IMR-90 (cell line): ENCODE measurements at regions not wholly inside any gene's neighbourhood (a gene's known extent, or its start where the extent isn't known, plus 50 kb on each side); places are given as distances from the start of the nearest gene placed in this dataset.

Source experiments
- ATAC-seq: fragments of 200-7000 bp; cut with Tn5 transposase; 2 replicates; pipeline ENCODE4 v1.9.1; 2020; ENCODE audit warnings: low read depth, mild to moderate bottlenecking, moderate library complexity
- BruUV-seq: library from RNA; stranded (reverse); fragments of 400-500 nt; replicated peaks from 2 replicates; lab custom pipeline; 2021; lab: Mats Ljungman, UMichigan
- CTCF ChIA-PET: fragments of 300-600 bp; formaldehyde crosslinking; extraction: SDS; loops from one replicate; lab custom pipeline; 2021; ENCODE audit warnings: antibody characterized with exemption; lab: Yijun Ruan, JAX
- POLR2A ChIA-PET: fragments of 300-600 bp; sonication (Branson Sonifier 250); formaldehyde crosslinking; loops from one replicate; lab custom pipeline; 2022; ENCODE audit warnings: antibody characterized with exemption; ENCODE audit not compliant: unreplicated experiment; lab: Charles Lee
- DNase-seq: peaks from one replicate; pipeline ENCODE4 v3.0.0; 2013
- H2AFZ ChIP-seq: replicated peaks from 2 replicates; pipeline ENCODE3; 2013; ENCODE audit warnings: low read length, mild to moderate bottlenecking; ENCODE audit not compliant: poor library complexity
- H2AK5ac ChIP-seq: 2 replicates; pipeline ENCODE4 v1.6.1; 2013; ENCODE audit warnings: low read depth, low read length, inconsistent platforms
- H2AK9ac ChIP-seq: replicated peaks from 2 replicates; pipeline ENCODE3; 2013; ENCODE audit warnings: mild to moderate bottlenecking, low read depth, low read length, moderate library complexity; ENCODE audit not compliant: poor library complexity
- H2BK120ac ChIP-seq: 2 replicates; pipeline ENCODE4 v1.6.1; 2013; ENCODE audit warnings: low read depth, low read length, inconsistent platforms
- H2BK15ac ChIP-seq: 3 replicates; pipeline ENCODE4 v1.6.1; 2013; ENCODE audit warnings: low read depth, low read length, inconsistent platforms
- H2BK20ac ChIP-seq: 2 replicates; pipeline ENCODE4 v1.6.1; 2013; ENCODE audit warnings: low read depth, mild to moderate bottlenecking, inconsistent platforms, low read length, moderate library complexity
- H2BK5ac ChIP-seq: 2 replicates; pipeline ENCODE4 v1.6.1; 2013; ENCODE audit warnings: mild to moderate bottlenecking, low read depth, low read length, inconsistent platforms; ENCODE audit not compliant: poor library complexity, severe bottlenecking
- H3K14ac ChIP-seq: replicated peaks from 2 replicates; pipeline ENCODE4 v1.6.1; 2013; ENCODE audit warnings: low read depth, low read length, inconsistent platforms
- H3K18ac ChIP-seq: 2 replicates; pipeline ENCODE4 v1.6.1; 2013; ENCODE audit warnings: low read depth, low read length, control low read depth
- H3K23ac ChIP-seq: 2 replicates; pipeline ENCODE4 v1.6.1; 2013; ENCODE audit warnings: low read depth, low read length, inconsistent platforms
- H3K27ac ChIP-seq: 2 replicates; pipeline ENCODE4 v1.5.1; 2013; ENCODE audit warnings: mild to moderate bottlenecking, control low read depth, low read length; ENCODE audit not compliant: insufficient read depth
- H3K27me3 ChIP-seq: 2 replicates; pipeline ENCODE4 v1.6.1; 2013; ENCODE audit warnings: low read length; ENCODE audit not compliant: control insufficient read depth, insufficient read depth
- H3K36me3 ChIP-seq: 2 replicates; pipeline ENCODE4 v1.6.1; 2013; ENCODE audit warnings: low read length, mixed read lengths; ENCODE audit not compliant: control insufficient read depth, insufficient read depth
- H3K4ac ChIP-seq: 2 replicates; pipeline ENCODE4 v1.6.1; 2013; ENCODE audit warnings: low read depth, low read length, inconsistent platforms
- H3K4me1 ChIP-seq: 2 replicates; pipeline ENCODE4 v1.6.1; 2013; ENCODE audit warnings: low read length, mixed read lengths; ENCODE audit not compliant: control insufficient read depth, insufficient read depth
- H3K4me2 ChIP-seq: 2 replicates; pipeline ENCODE4 v1.6.1; 2013; ENCODE audit warnings: low read depth, mild to moderate bottlenecking, control low read depth, low read length, moderate library complexity
- H3K4me3 ChIP-seq: 2 replicates; pipeline ENCODE4 v1.5.1; 2013; ENCODE audit warnings: low read depth, mild to moderate bottlenecking, control low read depth, low read length, moderate library complexity; ENCODE audit not compliant: insufficient read depth
- H3K56ac ChIP-seq: 2 replicates; pipeline ENCODE4 v1.6.1; 2013; ENCODE audit warnings: low read length, inconsistent platforms; ENCODE audit not compliant: insufficient read depth; ENCODE audit errors: extremely low read depth
- H3K79me1 ChIP-seq, 2 experiments: 2 replicates each; pipeline ENCODE4 v1.6.1; 2013; ENCODE audit warnings: low read length in 2 of 2, inconsistent platforms in 1 of 2, low read depth in 1 of 2
- H3K9ac ChIP-seq: 2 replicates; pipeline ENCODE4 v1.6.1; 2013; ENCODE audit warnings: low read depth, low read length, control low read depth
- H3K9me1 ChIP-seq: 2 replicates; pipeline ENCODE4 v1.6.1; 2013; ENCODE audit warnings: low read length, inconsistent platforms; ENCODE audit not compliant: insufficient read depth
- H3K9me3 ChIP-seq: 2 replicates; pipeline ENCODE4 v1.6.1; 2013; ENCODE audit warnings: low read length; ENCODE audit not compliant: control insufficient read depth, insufficient read depth
- H4K20me1 ChIP-seq: 2 replicates; pipeline ENCODE4 v1.6.1; 2013; ENCODE audit warnings: low read length, inconsistent platforms; ENCODE audit not compliant: insufficient read depth
- H4K5ac ChIP-seq: 2 replicates; pipeline ENCODE4 v1.6.1; 2013; ENCODE audit warnings: mild to moderate bottlenecking, low read depth, low read length, control low read depth
- H4K8ac ChIP-seq, 2 experiments: 2 replicates each; pipeline ENCODE4 v1.6.1; 2013; ENCODE audit warnings: low read depth in 2 of 2, low read length in 2 of 2, control low read depth in 1 of 2, inconsistent platforms in 1 of 2
- H4K91ac ChIP-seq: 2 replicates; pipeline ENCODE4 v1.6.1; 2013; ENCODE audit warnings: low read depth, low read length, inconsistent platforms; ENCODE audit not compliant: insufficient read depth
- BHLHE40 ChIP-seq: fragments of 150-350 bp; IDR thresholded peaks from 2 replicates; pipeline ENCODE4 v1.6.1; 2016; ENCODE audit warnings: mild to moderate bottlenecking, low read depth, low read length
- FOS ChIP-seq: fragments of 150-350 bp; IDR thresholded peaks from 2 replicates; pipeline ENCODE4 v1.6.1; 2016; ENCODE audit warnings: low read depth, low read length
- MAFK ChIP-seq: IDR thresholded peaks from 2 replicates; pipeline ENCODE4 v1.6.1; 2012; ENCODE audit warnings: low read depth, low read length, improper control_type of control experiment
- NFE2L2 ChIP-seq: fragments of 150-350 bp; IDR thresholded peaks from 2 replicates; pipeline ENCODE4 v1.6.1; 2016; ENCODE audit warnings: low read depth, mild to moderate bottlenecking, low read length
- POLR2A ChIP-seq: IDR thresholded peaks from 2 replicates; pipeline ENCODE4 v1.6.1; 2012; ENCODE audit warnings: mild to moderate bottlenecking, low read depth, low read length
- RAD21 ChIP-seq: IDR thresholded peaks from 2 replicates; pipeline ENCODE4 v1.6.1; 2012; ENCODE audit warnings: low read length, improper control_type of control experiment
- RCOR1 ChIP-seq: IDR thresholded peaks from 2 replicates; pipeline ENCODE4 v1.6.1; 2012; ENCODE audit warnings: mild to moderate bottlenecking, low read length, improper control_type of control experiment; ENCODE audit not compliant: insufficient replicate concordance
- RFX5 ChIP-seq: IDR thresholded peaks from 2 replicates; pipeline ENCODE4 v1.8.0; 2012; ENCODE audit warnings: low read depth, mild to moderate bottlenecking, low read length, moderate library complexity
- SMC3 ChIP-seq: fragments of 150-350 bp; IDR thresholded peaks from 2 replicates; pipeline ENCODE4 v1.6.1; 2016; ENCODE audit warnings: low read depth, mild to moderate bottlenecking, antibody characterized with exemption, low read length, moderate library complexity
- WGBS, 2 experiments: methylation state at CpG; one replicate each; pipeline versions ENCODE4 v1.1.5 to v1.1.7; 2013; ENCODE audit warnings: missing lambda C conversion rate in 2 of 2; ENCODE audit not compliant: insufficient read length in 1 of 2; ENCODE audit errors: extremely low coverage in 2 of 2; 5-methylcytosine and 5-hydroxymethylcytosine counted together
- dilution Hi-C: fragments of 300-500 bp; cut with HindIII; formaldehyde crosslinking; loops from one replicate; pipeline ENCODE4 v1.14.3; 2018; ENCODE audit warnings: low sequenced_read_pairs; ENCODE audit not compliant: unreplicated experiment
- in situ Hi-C: fragments of 300-500 bp; cut with MboI; formaldehyde crosslinking; loops from 3 replicates; pipeline ENCODE4 v1.14.3; 2019; ENCODE audit warnings: low sequenced_read_pairs, inconsistent platforms, mixed read lengths
- intact Hi-C: fragments of 100-400 bp; cut with micrococcal nuclease; formaldehyde crosslinking; loops from 2 replicates; pipeline ENCODE4 v1.10.0; 2022
- TF ChIP-seq, protein P1 (sequence below): fragments of 150-350 bp; IDR thresholded peaks from 2 replicates; pipeline ENCODE4 v1.6.1; 2016; ENCODE audit warnings: low read depth, mild to moderate bottlenecking, low read length, moderate library complexity, borderline replicate concordance
- TF ChIP-seq, protein P2 (sequence below): fragments of 150-350 bp; IDR thresholded peaks from 2 replicates; pipeline ENCODE4 v1.6.1; 2017; ENCODE audit warnings: mild to moderate bottlenecking, antibody characterized with exemption, low read length, low read depth

DNA sequence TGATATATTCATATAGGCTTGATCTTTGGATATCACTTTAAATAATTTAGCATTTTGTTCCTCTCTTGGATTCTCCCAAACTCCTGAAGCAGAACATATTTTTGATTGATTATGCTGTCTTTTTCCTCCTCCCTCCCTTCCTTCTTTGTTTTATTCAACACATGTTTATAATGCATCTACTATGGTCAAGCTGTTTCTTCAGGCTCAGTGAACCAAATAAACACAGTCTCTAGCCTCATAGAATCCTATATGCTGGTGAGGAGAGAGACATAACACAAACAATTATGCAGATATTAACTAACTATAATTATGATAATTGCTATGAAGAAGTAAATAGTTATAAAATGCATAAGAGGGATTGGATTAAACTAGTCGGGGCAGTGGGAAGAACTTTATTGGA lies 1023.6 kb upstream of the RAG2 start:
- H3K36me3 ChIP-seq: no peaks in the 10 kb centered on the region
- no peak overlapping the region for H3K14ac ChIP-seq
- no peak overlapping the region for H2BK5ac ChIP-seq
- intact Hi-C loops: no loop called here
- H2BK120ac ChIP-seq: no peak overlapping the region
- no peak overlapping the region for H4K91ac ChIP-seq
- no peak overlapping the region for H3K9ac ChIP-seq
- no peak overlapping the region for H3K56ac ChIP-seq
- no peak overlapping the region for H2BK15ac ChIP-seq
- H3K27ac ChIP-seq: no peak overlapping the region
- ATAC-seq: no peak
- no peak overlapping the region for H2BK20ac ChIP-seq
- H3K4me3 ChIP-seq: no peak overlapping the region
- H3K27me3 ChIP-seq: no peaks in the 10 kb centered on the region
- no peak for DNase-seq
- H3K4me2 ChIP-seq: no peak overlapping the region
- H3K79me1 ChIP-seq: no peaks in the 10 kb centered on the region
- in situ Hi-C loops: no loop called here
- 44% methylated on average over 1 of the region's 1 CpG; no CpG with 5 or more reads in 1 of the 2 experiments for WGBS, 2 experiments
- H2AK5ac ChIP-seq: no peak overlapping the region
- no peak overlapping the region for H3K18ac ChIP-seq
- POLR2A ChIA-PET: no interaction called here
- dilution Hi-C loops: no loop called here
- H4K5ac ChIP-seq: no peak overlapping the region
- H3K9me3 ChIP-seq: no peaks in the 10 kb centered on the region
- H3K23ac ChIP-seq: no peak overlapping the region
- no TSS peak for BruUV-seq
- H2AFZ ChIP-seq: no peak overlapping the region
- H4K20me1 ChIP-seq: no peaks in the 10 kb centered on the region
- CTCF ChIA-PET: no interaction called here
- no peak overlapping the region for H2AK9ac ChIP-seq
- no peak overlapping the region for H3K4ac ChIP-seq
- TF ChIP-seq, protein P1, sequence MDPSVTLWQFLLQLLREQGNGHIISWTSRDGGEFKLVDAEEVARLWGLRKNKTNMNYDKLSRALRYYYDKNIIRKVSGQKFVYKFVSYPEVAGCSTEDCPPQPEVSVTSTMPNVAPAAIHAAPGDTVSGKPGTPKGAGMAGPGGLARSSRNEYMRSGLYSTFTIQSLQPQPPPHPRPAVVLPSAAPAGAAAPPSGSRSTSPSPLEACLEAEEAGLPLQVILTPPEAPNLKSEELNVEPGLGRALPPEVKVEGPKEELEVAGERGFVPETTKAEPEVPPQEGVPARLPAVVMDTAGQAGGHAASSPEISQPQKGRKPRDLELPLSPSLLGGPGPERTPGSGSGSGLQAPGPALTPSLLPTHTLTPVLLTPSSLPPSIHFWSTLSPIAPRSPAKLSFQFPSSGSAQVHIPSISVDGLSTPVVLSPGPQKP: no peak
- TF ChIP-seq, protein P2, sequence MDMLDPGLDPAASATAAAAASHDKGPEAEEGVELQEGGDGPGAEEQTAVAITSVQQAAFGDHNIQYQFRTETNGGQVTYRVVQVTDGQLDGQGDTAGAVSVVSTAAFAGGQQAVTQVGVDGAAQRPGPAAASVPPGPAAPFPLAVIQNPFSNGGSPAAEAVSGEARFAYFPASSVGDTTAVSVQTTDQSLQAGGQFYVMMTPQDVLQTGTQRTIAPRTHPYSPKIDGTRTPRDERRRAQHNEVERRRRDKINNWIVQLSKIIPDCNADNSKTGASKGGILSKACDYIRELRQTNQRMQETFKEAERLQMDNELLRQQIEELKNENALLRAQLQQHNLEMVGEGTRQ: no peak
- TF ChIP-seq SMC3: no peak
- TF ChIP-seq FOS: no peak
- TF ChIP-seq BHLHE40: no peak
- no peak for TF ChIP-seq RFX5
- TF ChIP-seq RAD21: no peak
- TF ChIP-seq NFE2L2: no peak
- no peak for TF ChIP-seq POLR2A
- TF ChIP-seq MAFK: no peak
- no peak for TF ChIP-seq RCOR1
- H4K8ac ChIP-seq: no peak overlapping the region
- H3K9me1 ChIP-seq: no peaks in the 10 kb centered on the region
- no peaks in the 10 kb centered on the region for H3K4me1 ChIP-seq
